H4 (cell line): ENCODE measurements at regions not wholly inside any gene's neighbourhood (a gene's known extent, or its start where the extent isn't known, plus 50 kb on each side); places are given as distances from the start of the nearest gene placed in this dataset.
"Not testable (repeated sequence)": the region's sequence is repeated elsewhere in the genome, so short reads cannot be mapped to it uniquely, and the experiment has no call there.

Source experiments
- DNase-seq: peaks from one replicate; pipeline ENCODE4 v3.0.0-alpha.2; 2015; ENCODE audit warnings: low spot score

DNA sequence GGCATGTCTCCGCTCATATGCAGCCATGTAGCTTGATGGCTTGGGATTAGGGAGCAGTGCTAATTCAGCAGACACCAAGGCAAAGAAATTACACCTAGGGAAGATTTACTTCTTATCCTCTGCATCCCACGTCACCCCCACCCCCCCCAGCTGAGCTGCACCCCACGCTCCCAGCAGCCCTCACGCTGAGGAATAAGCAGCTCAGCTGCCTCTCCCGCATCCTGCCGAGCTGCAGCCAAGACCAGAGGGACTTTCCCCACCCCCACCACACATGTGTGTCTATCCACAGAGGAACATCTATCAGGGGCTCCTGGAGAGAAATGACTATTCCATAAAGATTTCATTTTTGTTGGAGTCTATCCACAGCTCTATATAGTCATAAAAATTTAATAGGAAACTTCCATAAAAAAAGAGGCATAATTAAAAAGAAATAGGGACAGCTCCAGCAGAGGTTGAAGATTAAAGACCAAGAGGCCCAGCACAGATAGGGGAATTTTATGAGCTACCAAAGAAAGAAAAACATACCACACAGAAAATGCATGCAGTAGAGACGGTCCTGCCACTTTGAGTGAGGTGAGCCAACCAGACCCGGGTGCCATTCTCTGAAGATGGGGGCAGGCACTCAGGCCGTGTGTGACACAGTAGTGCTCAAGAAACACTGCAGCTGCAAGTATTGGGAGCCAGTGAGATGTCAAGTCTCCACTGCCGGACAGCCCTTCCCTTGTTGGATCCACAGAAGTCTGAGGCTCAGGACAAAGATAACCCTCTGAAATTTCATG is 274.8 kb downstream of the BCL2L11 start:
- not testable (repeated sequence) for DNase-seq

GRCh38 chr2:111400598-111401253 is 280.0 kb downstream of the BCL2L11 start:
- not testable (repeated sequence) for DNase-seq

DNA sequence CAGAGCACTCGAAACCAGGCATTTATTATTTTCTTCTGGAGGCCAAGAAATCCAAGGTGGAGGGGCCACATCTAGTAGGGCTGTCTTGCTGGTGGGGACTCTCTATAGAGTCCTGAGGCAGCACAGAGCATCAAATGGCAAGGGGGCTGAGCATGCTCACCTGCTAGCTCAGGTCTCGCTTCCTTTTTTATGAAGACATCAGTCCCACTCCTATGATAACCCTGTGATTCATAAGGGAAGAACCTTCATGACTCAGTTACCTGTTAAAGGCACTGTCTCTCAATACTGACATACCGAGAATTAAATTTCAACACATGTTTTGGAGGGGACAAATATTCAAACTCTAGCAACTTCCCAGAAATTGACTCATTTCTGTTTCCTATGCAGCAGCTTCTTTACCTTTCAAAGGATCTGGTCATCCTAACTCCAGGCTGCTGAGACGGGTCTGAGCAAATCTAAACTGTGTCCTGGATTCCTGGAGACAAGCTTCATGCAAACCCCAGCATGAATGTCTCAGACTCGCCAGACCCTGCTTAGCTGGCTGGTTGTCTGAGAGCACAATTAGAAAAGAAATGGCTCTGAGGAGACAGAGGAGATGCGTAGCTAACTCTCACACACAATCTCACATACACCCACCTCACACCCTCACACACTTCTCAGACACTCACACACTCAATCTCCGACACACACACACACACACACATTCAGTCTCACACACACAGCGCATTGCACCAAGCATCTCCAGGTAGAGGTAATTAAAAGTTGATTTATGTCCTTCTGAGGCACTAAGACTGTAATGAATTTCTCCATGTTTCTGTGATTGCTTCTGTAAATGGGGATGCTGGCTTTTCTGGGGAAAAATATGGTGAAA is 280.8 kb downstream of the BCL2L11 start:
- not testable (repeated sequence) for DNase-seq

- not testable (repeated sequence) for DNase-seq
Observed at GRCh38 chr2:111402450-111402849, 281.7 kb downstream of the BCL2L11 start.

GRCh38 chr2:111403287-111403686 is 282.6 kb downstream of the BCL2L11 start:
- not testable (repeated sequence) for DNase-seq

DNA sequence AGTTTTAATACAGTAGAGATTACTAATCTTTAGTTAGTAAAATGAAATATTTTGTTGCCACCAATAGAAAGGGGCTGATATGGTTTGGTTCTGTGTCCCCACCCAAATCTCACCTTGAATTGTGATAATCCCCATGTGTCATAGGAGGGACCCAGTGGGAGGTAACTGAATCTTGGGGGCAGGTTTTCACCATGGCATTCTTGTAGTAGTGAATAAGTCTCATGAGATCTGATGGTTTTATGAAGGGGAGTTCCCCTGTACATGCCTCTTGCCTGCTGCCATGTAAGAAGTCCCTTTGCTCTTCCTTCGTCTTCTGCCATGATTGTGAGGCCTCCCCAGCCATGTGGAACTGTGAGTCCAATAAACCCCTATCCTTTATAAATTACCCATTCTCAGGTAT is 285.9 kb downstream of the BCL2L11 start:
- DNase-seq: not testable (repeated sequence)

- DNase-seq: not testable (repeated sequence)
Observed at GRCh38 chr2:111407632-111408194, 287.0 kb downstream of the BCL2L11 start.

- DNase-seq: not testable (repeated sequence)
Observed at GRCh38 chr2:111410868-111411406, 290.2 kb downstream of the BCL2L11 start.

- DNase-seq: not testable (repeated sequence)
Observed at GRCh38 chr2:111411867-111412681, 291.4 kb downstream of the BCL2L11 start.

GRCh38 chr2:111412841-111413650 is 292.3 kb downstream of the BCL2L11 start:
- not testable (repeated sequence) for DNase-seq

DNA sequence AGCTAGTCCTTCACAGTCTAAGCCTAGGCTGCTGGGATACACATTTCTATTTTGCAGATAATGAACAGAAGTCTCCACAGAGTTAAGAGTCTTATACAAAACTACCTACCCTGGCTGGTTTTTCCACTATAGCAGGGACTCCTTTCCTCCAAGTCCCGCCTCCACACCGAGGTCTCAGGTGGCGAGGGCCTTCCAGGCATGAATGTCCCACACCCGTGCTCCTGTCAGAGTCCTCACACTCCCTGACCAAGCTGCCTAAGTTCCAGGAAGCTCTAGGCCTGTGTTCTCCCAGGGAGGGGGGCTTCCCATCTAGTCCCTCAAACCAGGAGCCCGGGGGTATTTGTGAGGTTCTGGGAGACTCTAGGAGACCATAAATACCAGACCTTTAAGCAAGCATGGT is 293.2 kb downstream of the BCL2L11 start:
- DNase-seq: not testable (repeated sequence)

DNA sequence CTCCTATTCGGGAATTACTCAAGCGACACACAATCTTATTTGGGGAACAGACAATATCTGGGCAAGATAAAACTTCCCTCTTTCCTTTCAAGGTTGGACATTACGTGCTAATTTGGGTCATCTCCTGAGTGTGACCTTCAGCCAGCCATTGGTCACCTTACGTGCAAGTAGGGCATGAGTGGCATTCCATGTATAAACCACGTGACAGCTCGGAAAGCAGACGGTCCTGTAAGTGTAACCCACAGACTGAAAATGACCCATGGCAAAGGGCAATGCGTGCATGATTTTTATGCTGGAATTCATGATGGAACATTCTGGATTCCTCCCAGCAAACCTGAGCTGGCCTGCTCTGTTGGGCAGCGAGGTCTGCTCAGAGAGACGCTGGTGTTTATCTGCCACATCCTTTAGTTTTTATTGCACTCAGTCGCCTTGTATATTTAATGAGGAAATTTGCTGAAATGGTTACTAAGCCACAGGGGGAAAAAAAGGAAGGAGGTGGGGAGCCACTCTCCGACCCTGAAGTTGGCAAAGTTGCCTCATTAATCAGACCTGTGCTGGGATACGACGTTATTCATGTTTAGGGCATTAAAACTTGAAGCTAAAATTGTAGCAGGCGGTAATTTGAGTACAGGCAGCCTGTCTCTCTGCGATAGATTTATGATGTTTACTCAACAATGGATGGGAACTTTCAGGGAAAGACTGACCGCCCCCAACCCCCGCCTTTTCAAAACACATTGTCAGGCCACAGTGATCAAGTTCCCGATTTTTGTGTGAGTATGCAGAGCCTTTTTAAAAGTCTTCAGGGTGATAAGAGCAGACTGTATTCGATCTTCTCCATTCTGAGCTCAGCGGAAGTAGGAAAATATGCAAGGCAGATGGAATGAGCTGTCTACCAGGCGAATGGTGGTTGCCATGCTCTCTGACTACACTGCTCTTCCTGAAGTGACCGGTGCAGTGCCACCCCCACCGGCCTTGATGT is 295.3 kb downstream of the BCL2L11 start:
- not testable (repeated sequence) for DNase-seq

DNA sequence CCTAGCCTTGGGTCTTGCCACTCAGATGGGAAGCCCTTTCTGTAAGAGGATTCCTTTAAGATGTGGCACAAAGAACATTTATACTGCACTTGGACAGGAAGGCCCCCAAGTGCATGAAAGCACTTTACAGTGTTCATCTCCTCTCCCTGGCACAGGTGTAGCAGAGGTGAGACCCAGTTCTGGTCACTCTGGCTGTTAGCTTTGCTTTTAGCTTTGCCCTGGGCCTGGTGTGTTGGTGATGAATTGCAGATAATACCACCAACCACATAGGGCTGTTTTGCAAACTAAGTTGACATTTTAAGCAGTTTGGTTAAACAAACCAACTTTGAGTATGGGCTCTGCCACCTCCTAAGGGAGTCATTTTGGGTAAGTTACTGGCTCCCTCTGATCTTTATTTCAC is 296.3 kb downstream of the BCL2L11 start:
- not testable (repeated sequence) for DNase-seq

DNA sequence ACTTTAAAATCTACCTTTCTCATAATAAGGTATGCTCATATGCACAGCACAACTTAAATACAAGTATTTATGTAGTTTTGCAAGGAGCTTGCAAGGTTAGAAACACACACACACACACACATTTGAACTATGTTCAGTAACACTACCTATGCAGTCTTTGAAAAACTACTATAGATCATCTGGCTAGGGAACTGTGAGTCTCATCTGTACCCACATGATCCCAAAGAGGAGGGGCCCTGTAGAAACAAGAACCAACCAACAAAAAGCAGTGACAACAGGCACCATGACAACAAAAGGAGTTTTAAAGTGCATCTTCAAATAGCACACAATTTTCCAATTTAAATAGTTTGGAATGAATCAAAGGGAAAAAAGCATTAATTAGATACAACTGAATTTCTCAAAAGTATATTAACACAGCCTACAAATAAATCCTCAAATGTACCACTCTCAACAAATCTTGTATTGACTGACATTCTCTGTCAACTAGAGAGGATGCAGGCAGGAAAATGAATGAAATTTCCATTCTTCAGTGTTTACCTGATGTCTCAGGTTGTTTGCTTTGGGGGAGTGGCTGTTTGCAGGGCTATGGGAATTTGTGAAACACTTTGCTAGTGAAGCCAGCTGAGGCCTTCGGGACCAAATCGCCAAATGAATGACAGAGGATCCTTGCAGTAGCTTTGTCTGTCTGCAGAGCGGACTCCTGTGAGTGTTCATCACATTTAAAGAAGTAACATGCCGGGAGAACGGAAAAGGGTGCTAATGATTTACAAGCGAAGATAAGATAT is 297.6 kb downstream of the BCL2L11 start:
- DNase-seq: not testable (repeated sequence)

- not testable (repeated sequence) for DNase-seq
Observed at GRCh38 chr2:111420074-111420473, 299.4 kb downstream of the BCL2L11 start.

DNA sequence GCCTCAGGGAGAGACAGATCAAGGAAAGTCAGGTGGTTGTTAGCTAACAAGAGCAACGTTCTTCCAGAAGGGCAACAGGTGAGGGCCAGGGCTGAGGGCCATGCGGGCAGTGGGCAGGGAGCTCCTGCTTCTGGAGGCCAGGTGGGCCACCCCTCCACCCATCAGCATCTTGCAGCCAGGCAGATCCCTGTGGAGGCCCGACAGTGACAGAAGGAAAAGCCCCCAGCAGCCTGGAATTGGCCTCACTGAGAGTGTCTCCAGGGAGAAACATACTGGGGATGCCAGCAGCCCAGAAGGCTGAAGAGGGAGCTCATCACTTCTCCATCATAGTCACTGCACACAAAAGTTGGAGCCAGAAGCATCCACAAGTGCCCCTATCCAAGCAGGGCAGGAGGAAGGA is 300.1 kb downstream of the BCL2L11 start:
- DNase-seq: not testable (repeated sequence)

DNA sequence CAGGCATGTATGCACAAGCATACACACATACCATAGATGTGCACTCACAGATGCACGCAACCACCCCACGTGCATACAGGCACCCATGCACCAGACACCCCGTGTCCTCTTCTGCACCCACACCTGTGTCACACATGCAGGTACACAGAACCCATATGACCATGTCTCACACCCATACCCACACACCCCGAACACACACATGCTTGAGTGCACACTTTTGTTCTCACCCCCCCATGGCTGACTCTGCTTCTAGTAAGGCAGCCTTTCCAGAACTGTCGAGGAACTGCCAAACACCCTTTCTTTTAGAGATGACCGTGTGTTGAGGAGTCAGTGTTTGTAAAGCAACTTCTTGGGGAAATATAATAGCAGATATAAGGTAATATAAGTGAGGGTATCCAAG is 301.2 kb downstream of the BCL2L11 start:
- DNase-seq: not testable (repeated sequence)

DNA sequence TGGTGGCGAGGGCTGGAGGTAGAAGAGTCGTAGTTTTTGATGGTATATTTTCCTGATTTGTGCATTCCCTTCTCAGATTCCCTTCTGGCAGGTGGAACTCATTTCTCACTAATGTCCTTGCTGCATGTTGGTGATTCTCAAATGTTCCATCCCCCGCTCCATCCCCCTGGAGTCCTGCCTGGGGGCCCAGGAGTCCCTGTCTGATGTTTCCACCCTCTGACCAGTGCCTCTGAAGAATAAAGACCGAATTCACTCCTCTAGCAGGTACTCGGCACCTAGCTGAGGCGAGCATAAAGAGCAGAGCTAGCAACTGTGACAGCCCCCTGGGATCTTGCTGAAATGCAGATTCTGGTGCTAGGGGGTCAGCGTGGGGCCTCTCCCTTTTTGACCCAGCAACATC is 301.8 kb downstream of the BCL2L11 start:
- DNase-seq: not testable (repeated sequence)
